Upper lobe of right lung (tissue), 1 donor: ENCODE measurements at regions not wholly inside any gene's neighbourhood (a gene's known extent, or its start where the extent isn't known, plus 50 kb on each side); places are given as distances from the start of the nearest gene placed in this dataset.
A peak's percentile ranks its signal among the peaks of the same experiment; 100 is the strongest.

Source experiments
- ATAC-seq: fragments of 200-7000 bp; cut with Tn5 transposase; one replicate; pipeline ENCODE4 v1.9.1; 2020; ENCODE audit warnings: mild to moderate bottlenecking, moderate library complexity
- DNase-seq: peaks from one replicate; pipeline ENCODE4 v3.0.0-alpha.2; 2020
- H3K27ac ChIP-seq: fragments of 200-600 bp; one replicate; pipeline ENCODE4 v1.8.0; 2022
- H3K27me3 ChIP-seq: fragments of 200-600 bp; one replicate; pipeline ENCODE4 v1.8.0; 2022; ENCODE audit warnings: mild to moderate bottlenecking
- H3K36me3 ChIP-seq: fragments of 200-600 bp; one replicate; pipeline ENCODE4 v1.8.0; 2022
- H3K4me1 ChIP-seq: fragments of 200-600 bp; one replicate; pipeline ENCODE4 v1.8.0; 2022
- H3K4me3 ChIP-seq: fragments of 200-600 bp; one replicate; pipeline ENCODE4 v1.8.0; 2022; ENCODE audit warnings: mild to moderate bottlenecking
- H3K9me3 ChIP-seq: fragments of 200-600 bp; one replicate; pipeline ENCODE4 v1.8.0; 2022
- intact Hi-C: fragments of 100-400 bp; cut with DNase I; formaldehyde crosslinking; loops from one replicate; pipeline ENCODE4 v1.11.0; 2022
- TF ChIP-seq, protein P1 (sequence below): fragments of 200-600 bp; IDR thresholded peaks from one replicate; pipeline ENCODE4 v1.8.0; 2022; ENCODE audit warnings: antibody characterized with exemption
- donor health status: DM: no; HTN: yes; CAD: no; lungs with severe emphysema.

DNA sequence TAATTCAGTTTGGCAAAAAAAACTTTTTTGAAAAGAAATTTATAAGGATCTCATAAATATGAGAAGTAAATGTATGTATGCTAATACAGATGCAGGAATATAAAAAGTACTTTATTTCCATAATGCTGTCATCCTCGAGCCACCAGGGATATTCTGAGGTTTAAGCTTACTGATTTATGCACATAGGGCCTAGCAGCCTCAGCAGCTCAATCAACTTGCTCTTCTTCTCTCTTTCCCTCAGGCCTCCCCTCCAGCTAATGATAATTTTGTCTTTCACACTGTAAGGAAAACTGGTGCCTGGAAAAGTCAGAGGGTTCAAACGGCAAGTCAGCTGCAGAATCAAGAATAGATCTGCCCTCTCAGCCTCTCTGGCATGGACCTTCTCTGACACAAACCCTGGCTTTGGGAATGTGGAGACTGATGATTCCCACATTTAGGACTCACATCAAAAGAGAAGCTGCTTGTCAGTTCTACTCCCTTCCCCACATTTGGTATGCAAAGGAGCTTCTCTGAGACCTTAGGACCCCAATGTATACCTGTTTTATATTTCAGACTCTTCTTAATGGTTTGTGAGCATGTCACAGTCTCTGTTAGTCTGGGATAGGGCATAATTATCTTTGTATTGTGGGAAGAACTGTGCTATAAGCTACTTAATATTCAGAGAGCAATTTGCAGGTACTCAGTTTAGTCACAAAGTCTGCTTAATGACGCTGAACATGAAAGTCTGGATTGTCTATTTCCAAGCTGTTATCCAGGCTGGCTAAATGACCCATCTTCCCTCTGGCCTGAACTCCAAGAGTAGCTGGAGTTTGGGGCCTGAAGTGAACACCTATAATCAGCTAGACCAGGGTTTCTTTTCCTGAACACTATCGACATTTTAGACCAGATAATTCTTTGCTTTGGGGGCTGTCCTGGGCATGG is 52.1 kb upstream of the DIPK1A start:
- H3K4me3 ChIP-seq = no peak overlapping the region
- TF ChIP-seq, protein P1, sequence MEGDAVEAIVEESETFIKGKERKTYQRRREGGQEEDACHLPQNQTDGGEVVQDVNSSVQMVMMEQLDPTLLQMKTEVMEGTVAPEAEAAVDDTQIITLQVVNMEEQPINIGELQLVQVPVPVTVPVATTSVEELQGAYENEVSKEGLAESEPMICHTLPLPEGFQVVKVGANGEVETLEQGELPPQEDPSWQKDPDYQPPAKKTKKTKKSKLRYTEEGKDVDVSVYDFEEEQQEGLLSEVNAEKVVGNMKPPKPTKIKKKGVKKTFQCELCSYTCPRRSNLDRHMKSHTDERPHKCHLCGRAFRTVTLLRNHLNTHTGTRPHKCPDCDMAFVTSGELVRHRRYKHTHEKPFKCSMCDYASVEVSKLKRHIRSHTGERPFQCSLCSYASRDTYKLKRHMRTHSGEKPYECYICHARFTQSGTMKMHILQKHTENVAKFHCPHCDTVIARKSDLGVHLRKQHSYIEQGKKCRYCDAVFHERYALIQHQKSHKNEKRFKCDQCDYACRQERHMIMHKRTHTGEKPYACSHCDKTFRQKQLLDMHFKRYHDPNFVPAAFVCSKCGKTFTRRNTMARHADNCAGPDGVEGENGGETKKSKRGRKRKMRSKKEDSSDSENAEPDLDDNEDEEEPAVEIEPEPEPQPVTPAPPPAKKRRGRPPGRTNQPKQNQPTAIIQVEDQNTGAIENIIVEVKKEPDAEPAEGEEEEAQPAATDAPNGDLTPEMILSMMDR = no peak
- intact Hi-C loops = no loop called here
- DNase-seq = no peak
- no peaks in the 10 kb centered on the region for H3K9me3 ChIP-seq
- no peak for ATAC-seq
- H3K4me1 ChIP-seq = peaks cover 4% of the 10 kb centered on the region
- no peak overlapping the region for H3K27ac ChIP-seq
- no peaks in the 10 kb centered on the region for H3K27me3 ChIP-seq
- H3K36me3 ChIP-seq = no peaks in the 10 kb centered on the region

GRCh38 chr1:93014168-93014567 is 52.9 kb upstream of the DIPK1A start:
- intact Hi-C loops = no loop called here
- no peak overlapping the region for H3K4me3 ChIP-seq
- peak; percentile 51 for ATAC-seq
- peaks cover 4% of the 10 kb centered on the region for H3K4me1 ChIP-seq
- no peaks in the 10 kb centered on the region for H3K27me3 ChIP-seq
- TF ChIP-seq, protein P1 = no peak
- no peaks in the 10 kb centered on the region for H3K36me3 ChIP-seq
- H3K27ac ChIP-seq = no peak overlapping the region
- no peak for DNase-seq
- no peaks in the 10 kb centered on the region for H3K9me3 ChIP-seq

DNA sequence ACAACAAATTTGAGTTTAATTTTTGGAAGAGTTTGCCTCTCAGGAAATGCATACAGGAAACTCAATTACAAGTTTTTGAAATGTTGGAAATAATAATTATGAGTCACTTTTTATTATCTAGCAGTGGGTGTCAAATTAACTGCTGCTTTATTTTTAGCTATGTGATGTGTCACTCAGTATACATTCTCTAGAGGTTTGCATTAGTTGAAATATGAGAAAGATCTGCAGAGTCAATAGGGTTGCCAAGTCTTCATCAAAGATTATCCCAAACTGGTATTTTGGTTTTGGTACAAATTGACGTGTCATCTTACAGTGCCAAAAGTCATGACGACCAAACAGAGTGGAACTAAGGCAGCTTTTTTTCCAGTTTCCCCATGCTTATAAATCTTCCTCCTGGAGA is 54.3 kb upstream of the DIPK1A start:
- H3K27ac ChIP-seq = no peak overlapping the region
- H3K27me3 ChIP-seq = no peaks in the 10 kb centered on the region
- no peak overlapping the region for H3K4me3 ChIP-seq
- intact Hi-C loops = no loop called here
- peaks cover 4% of the 10 kb centered on the region for H3K4me1 ChIP-seq
- ATAC-seq (no peak), DNase-seq (no peak)
- no peaks in the 10 kb centered on the region for H3K9me3 ChIP-seq
- H3K36me3 ChIP-seq = no peaks in the 10 kb centered on the region
- TF ChIP-seq, protein P1 = no peak

DNA sequence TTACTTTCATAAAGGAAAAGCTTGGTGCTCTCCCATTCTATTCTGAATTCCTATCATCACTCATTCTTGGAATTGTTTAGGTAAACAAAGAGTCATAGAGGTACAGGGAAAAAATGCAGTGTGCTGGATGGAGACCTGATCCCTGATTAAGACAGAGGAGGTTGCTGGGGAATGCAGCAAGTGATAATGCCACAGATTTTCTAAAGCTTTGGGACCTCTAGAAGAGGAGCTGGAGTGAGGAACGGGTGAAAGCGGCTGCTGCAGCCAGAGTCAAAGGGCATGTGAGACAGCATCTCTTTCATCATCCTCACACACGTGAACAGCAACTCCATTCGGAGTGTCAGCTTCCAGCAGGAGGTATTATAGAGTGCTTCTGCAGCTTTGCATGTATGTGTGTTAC is 54.9 kb upstream of the DIPK1A start:
- no peaks in the 10 kb centered on the region for H3K9me3 ChIP-seq
- TF ChIP-seq, protein P1 = no peak
- no peaks in the 10 kb centered on the region for H3K36me3 ChIP-seq
- ATAC-seq = no peak
- H3K4me1 ChIP-seq = peaks cover 4% of the 10 kb centered on the region
- H3K4me3 ChIP-seq = no peak overlapping the region
- intact Hi-C loops = no loop called here
- no peak for DNase-seq
- no peak overlapping the region for H3K27ac ChIP-seq
- no peaks in the 10 kb centered on the region for H3K27me3 ChIP-seq

- H3K9me3 ChIP-seq = no peaks in the 10 kb centered on the region
- ATAC-seq (peak; percentile 83), DNase-seq (no peak)
- no peak overlapping the region for H3K4me3 ChIP-seq
- no peaks in the 10 kb centered on the region for H3K27me3 ChIP-seq
- intact Hi-C loops = no loop called here
- no peak overlapping the region for H3K27ac ChIP-seq
- no peaks in the 10 kb centered on the region for H3K36me3 ChIP-seq
- H3K4me1 ChIP-seq = no peaks in the 10 kb centered on the region
- TF ChIP-seq, protein P1 = peak; percentile 77
These were observed 57.4 kb upstream of the MTF2 start for GRCh38 chr1:93021539-93022134.
